ENCODE measurements at regions not wholly inside any gene's neighbourhood (a gene's known extent, or its start where the extent isn't known, plus 50 kb on each side); places are given as distances from the start of the nearest gene placed in this dataset.
"Not testable (repeated sequence)": the region's sequence is repeated elsewhere in the genome, so short reads cannot be mapped to it uniquely, and the experiment has no call there.

GRCh38 chr12:47370421-47370820, 290.7 kb upstream of the AMIGO2 start:
- Mint-ChIP-seq H3K27ac (ENCODE audit: low read depth) (peak overlapping the region; percentile 47), H3K4me3 (no peak overlapping the region), H3K9me3 (no peaks in the 10 kb centered on the region), H3K4me1 (peaks cover 19% of the 10 kb centered on the region), H3K27me3 (no peaks in the 10 kb centered on the region), H3K36me3 (ENCODE audit: insufficient read depth) (peaks cover 1% of the 10 kb centered on the region)
- ATAC-seq (replicated peaks; ENCODE audit: extremely low read depth, poor library complexity, severe bottlenecking) (no peak), DNase-seq (ENCODE audit: low spot score in 2 of 2) (no peak)

- Mint-ChIP-seq H3K27me3 (no peaks in the 10 kb centered on the region), H3K4me1 (peaks cover 19% of the 10 kb centered on the region), H3K9me3 (no peaks in the 10 kb centered on the region), H3K4me3 (no peak overlapping the region), H3K36me3 (ENCODE audit: insufficient read depth) (no peaks in the 10 kb centered on the region), H3K27ac (ENCODE audit: low read depth) (no peak overlapping the region)
- ATAC-seq (replicated peaks; ENCODE audit: extremely low read depth, poor library complexity, severe bottlenecking) (no peak), DNase-seq (ENCODE audit: low spot score in 2 of 2) (no peak)
Observed at GRCh38 chr12:47369085-47369484, 289.3 kb upstream of the AMIGO2 start.

GRCh38 chr12:47367912-47368537, 288.3 kb upstream of the AMIGO2 start:
- H3K4me1 Mint-ChIP-seq: peaks cover 13% of the 10 kb centered on the region
- H3K36me3 Mint-ChIP-seq (ENCODE audit: insufficient read depth): no peaks in the 10 kb centered on the region
- no peak overlapping the region for H3K27ac Mint-ChIP-seq (ENCODE audit: low read depth)
- no peak overlapping the region for H3K4me3 Mint-ChIP-seq
- H3K9me3 Mint-ChIP-seq: no peaks in the 10 kb centered on the region
- H3K27me3 Mint-ChIP-seq: no peaks in the 10 kb centered on the region
- ATAC-seq (replicated peaks; ENCODE audit: extremely low read depth, poor library complexity, severe bottlenecking) (peak; percentile 37), DNase-seq (ENCODE audit: low spot score in 2 of 2) (no peak)

GRCh38 chr12:47366579-47366978, 286.8 kb upstream of the AMIGO2 start:
- no peaks in the 10 kb centered on the region for H3K9me3 Mint-ChIP-seq
- H3K4me3 Mint-ChIP-seq: no peak overlapping the region
- no peaks in the 10 kb centered on the region for H3K27me3 Mint-ChIP-seq
- H3K27ac Mint-ChIP-seq (ENCODE audit: low read depth): no peak overlapping the region
- ATAC-seq (replicated peaks; ENCODE audit: extremely low read depth, poor library complexity, severe bottlenecking) (no peak), DNase-seq (ENCODE audit: low spot score in 2 of 2) (no peak)
- peaks cover 15% of the 10 kb centered on the region for H3K4me1 Mint-ChIP-seq
- peaks cover 2% of the 10 kb centered on the region for H3K36me3 Mint-ChIP-seq (ENCODE audit: insufficient read depth)

DNA sequence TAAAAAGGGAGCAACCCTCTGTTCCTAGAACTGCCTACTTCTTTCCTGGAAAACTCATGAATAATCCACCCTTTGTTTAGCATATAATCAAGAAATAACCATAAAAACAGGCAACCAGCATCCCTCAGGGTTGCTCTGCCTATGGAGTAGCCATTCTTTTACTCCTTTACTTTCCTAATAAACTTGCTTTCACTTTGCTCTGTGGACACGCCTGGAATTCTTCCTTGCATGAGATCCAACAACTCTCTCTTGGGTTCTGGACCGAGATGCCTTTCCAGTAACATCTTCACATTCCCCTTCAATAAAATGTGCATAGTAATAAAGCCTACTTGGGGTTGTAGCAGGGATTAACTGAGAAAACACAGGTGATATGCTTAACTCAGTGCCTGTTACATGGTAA, 286.4 kb upstream of the AMIGO2 start:
- no peak for DNase-seq (ENCODE audit: low spot score in 2 of 2)
- no peaks in the 10 kb centered on the region for H3K27me3 Mint-ChIP-seq
- H3K4me1 Mint-ChIP-seq: peaks cover 20% of the 10 kb centered on the region
- H3K36me3 Mint-ChIP-seq (ENCODE audit: insufficient read depth): peaks cover 2% of the 10 kb centered on the region
- H3K27ac Mint-ChIP-seq (ENCODE audit: low read depth): no peak overlapping the region
- no peak for ATAC-seq (replicated peaks; ENCODE audit: extremely low read depth, poor library complexity, severe bottlenecking)
- H3K9me3 Mint-ChIP-seq: no peaks in the 10 kb centered on the region
- no peak overlapping the region for H3K4me3 Mint-ChIP-seq

DNA sequence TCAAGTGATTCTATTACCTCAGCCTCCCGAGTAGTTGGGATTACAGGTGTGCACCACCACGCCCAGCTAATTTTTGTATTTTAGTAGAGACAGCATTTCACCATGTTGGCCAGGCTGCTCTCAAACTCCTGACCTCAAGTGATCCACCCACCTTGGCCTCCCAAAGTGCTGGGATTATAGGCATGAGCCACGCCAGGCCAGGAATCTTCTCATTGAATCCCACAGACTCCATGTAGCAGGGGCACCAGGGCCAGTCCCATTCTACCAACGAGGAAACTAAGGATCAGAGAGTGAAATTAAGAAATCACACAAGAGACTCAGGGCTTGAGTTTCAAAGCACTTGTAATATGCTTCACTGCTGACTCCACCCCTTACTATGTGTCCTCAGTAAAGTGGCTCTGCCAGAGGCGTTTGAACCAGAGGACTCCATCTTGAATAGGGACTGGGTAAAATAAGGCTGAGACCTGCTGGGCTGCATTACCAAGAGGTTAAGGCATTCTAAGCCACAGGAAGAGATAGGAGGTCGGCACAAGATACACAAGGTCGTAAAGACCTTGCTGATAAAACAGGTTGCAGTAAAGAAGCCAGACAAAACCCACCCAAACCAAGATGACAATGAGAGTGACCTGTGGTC, 285.8 kb upstream of the AMIGO2 start:
- not testable (repeated sequence) for DNase-seq (ENCODE audit: low spot score in 2 of 2); H3K4me3 Mint-ChIP-seq

GRCh38 chr12:47364261-47364660, 284.5 kb upstream of the AMIGO2 start:
- DNase-seq (ENCODE audit: low spot score in 2 of 2) (no peak), ATAC-seq (replicated peaks; ENCODE audit: extremely low read depth, poor library complexity, severe bottlenecking) (no peak)
- Mint-ChIP-seq H3K27me3 (no peaks in the 10 kb centered on the region), H3K36me3 (ENCODE audit: insufficient read depth) (peaks cover 2% of the 10 kb centered on the region), H3K9me3 (no peaks in the 10 kb centered on the region), H3K4me3 (no peak overlapping the region), H3K27ac (ENCODE audit: low read depth) (no peak overlapping the region), H3K4me1 (peaks cover 39% of the 10 kb centered on the region)

More for the DNA sequence above, 285.8 kb upstream of the AMIGO2 start:
- peaks cover 26% of the 10 kb centered on the region for H3K4me1 Mint-ChIP-seq
- H3K9me3 Mint-ChIP-seq; H3K36me3 Mint-ChIP-seq (ENCODE audit: insufficient read depth); H3K27me3 Mint-ChIP-seq; ATAC-seq (replicated peaks; ENCODE audit: extremely low read depth, poor library complexity, severe bottlenecking); H3K27ac Mint-ChIP-seq (ENCODE audit: low read depth): not testable (repeated sequence)

DNA sequence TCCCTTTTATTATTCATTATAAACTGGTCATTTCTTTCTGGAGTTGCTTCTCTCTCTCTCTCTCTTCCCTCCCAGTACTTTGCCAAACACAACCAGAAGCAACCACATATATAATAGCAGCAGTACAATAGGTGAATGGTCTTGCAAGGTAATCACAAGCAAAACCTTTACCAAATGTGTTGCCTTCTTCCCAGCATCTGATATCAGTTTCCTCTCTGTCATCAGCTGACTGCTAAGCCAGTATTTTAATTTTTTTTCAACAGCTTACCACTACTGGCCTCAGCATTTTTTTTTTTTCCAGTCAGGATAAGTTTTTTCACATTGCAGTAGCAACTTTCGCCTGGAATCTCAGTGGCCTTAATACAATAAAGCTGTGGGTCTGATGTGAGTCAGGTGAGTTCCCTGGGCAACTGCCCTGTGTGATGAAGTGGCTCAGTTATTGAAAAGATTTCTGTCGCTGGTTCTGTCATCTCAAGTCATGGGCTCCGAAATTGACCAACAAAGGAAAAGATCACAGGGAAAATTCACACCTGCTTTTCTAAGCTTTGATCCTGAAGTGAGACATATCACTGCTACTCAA, 282.5 kb upstream of the AMIGO2 start:
- Mint-ChIP-seq H3K4me1 (peaks cover 47% of the 10 kb centered on the region), H3K27ac (ENCODE audit: low read depth) (peak overlapping the region; percentile 88), H3K4me3 (peak overlapping the region; percentile 68), H3K27me3 (no peaks in the 10 kb centered on the region), H3K36me3 (ENCODE audit: insufficient read depth) (peaks cover 5% of the 10 kb centered on the region), H3K9me3 (no peaks in the 10 kb centered on the region)
- ATAC-seq (replicated peaks; ENCODE audit: extremely low read depth, poor library complexity, severe bottlenecking): no peak
- no peak for DNase-seq (ENCODE audit: low spot score in 2 of 2)

- peak overlapping the region; percentile 88 for H3K27ac Mint-ChIP-seq (ENCODE audit: low read depth)
- H3K4me1 Mint-ChIP-seq: peaks cover 52% of the 10 kb centered on the region
- no peaks in the 10 kb centered on the region for H3K9me3 Mint-ChIP-seq
- ATAC-seq (replicated peaks; ENCODE audit: extremely low read depth, poor library complexity, severe bottlenecking) (peak; percentile 57), DNase-seq (ENCODE audit: low spot score in 2 of 2) (peak in 1 of 2 donors; percentile 21)
- H3K4me3 Mint-ChIP-seq: peak overlapping the region; percentile 68
- H3K36me3 Mint-ChIP-seq (ENCODE audit: insufficient read depth): peaks cover 5% of the 10 kb centered on the region
- no peaks in the 10 kb centered on the region for H3K27me3 Mint-ChIP-seq
Observed at GRCh38 chr12:47361389-47362021, 281.7 kb upstream of the AMIGO2 start.

DNA sequence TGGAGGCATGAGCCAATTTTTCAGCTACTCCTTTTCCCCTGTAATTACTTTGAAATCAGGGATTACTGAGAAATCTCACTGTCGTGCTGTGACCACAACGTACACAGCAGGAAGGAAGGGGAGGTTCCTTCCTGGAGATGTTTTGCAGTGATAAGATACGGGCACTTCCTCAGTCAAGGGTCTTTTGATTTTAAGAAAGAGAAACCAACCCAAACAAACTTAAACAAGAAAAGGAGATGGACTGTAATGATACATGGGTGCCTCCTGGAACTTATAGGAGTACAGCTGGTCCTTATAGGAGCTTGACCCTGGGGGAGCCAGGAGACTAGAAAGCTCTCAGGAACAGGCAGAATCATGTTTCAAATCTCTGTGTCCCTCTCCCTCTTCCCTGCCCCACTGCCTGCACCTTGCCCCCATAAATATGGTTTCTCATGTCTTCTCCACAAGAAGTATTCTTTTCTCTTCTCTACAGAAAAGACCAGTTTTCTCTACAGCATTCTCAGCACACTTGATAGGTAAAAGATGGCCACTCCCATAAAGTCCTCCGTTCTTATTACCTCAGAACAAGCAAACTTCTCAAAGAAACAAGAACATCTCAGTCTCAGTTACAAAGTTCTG, 281.1 kb upstream of the AMIGO2 start:
- Mint-ChIP-seq H3K27ac (ENCODE audit: low read depth) (peak overlapping the region; percentile 88), H3K27me3 (no peaks in the 10 kb centered on the region), H3K4me1 (peaks cover 59% of the 10 kb centered on the region), H3K36me3 (ENCODE audit: insufficient read depth) (peaks cover 8% of the 10 kb centered on the region), H3K4me3 (peak overlapping the region; percentile 68), H3K9me3 (no peaks in the 10 kb centered on the region)
- DNase-seq (ENCODE audit: low spot score in 2 of 2): peak in 1 of 2 donors; percentile 21
- ATAC-seq (replicated peaks; ENCODE audit: extremely low read depth, poor library complexity, severe bottlenecking): peak; percentile 87

DNA sequence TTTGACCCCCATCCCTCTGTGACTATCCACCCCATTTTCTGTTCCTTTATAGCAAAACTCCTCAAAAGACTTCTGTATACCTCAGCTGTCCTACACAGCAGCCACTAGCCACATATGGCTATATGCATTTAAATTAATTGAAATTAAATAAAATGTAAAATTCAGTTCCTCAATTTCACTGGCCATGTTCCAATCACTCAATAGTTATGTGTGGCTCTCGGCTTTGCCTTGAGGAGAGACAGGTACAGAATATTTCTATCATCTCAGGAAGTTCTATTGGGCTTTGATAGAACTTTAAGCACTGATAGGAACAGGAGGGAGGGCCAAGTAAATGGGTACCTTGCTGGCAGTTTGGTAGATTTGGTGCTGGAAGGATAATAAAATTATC, 280.3 kb upstream of the AMIGO2 start:
- Mint-ChIP-seq H3K4me1 (peaks cover 66% of the 10 kb centered on the region), H3K27me3 (no peaks in the 10 kb centered on the region), H3K36me3 (ENCODE audit: insufficient read depth) (peaks cover 8% of the 10 kb centered on the region), H3K9me3 (no peaks in the 10 kb centered on the region), H3K27ac (ENCODE audit: low read depth) (peak overlapping the region; percentile 88), H3K4me3 (peak overlapping the region; percentile 68)
- DNase-seq (ENCODE audit: low spot score in 2 of 2) (no peak), ATAC-seq (replicated peaks; ENCODE audit: extremely low read depth, poor library complexity, severe bottlenecking) (no peak)

DNA sequence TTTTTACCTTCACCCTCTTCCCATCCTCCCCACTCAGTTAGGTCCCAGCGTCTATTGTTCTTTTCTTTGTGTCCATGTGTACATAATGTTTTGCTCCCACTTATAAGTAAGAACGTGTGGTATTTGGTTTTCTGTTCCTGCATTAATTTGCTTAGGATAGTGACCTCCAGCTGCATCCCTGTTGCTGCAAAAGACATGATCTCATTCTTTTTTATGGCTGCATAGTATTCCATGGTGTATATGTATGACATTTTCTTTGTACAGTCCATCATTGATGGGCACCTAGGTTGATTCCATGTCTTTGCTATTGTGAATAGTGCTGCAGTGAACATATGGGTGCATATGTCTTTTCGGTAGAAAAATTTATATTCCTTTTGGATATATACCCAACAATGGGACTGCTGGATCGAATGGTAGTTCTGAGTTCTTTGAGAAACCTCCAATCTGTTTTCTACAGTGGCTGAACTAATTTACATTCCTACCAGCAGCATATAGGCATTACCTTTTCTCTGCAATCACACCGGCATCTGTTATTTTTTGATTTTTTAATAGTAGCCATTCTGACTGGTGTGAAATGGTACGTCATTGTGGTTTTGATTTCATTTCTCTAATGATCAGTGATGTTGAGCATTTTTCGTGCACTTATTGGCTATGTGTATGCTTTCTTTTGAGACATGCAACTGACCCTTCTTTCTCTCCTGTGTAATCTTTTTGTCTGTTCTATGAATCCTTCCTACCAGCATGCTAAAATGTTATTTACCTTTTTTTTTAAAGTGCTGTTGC, 279.7 kb upstream of the AMIGO2 start:
- ATAC-seq (replicated peaks; ENCODE audit: extremely low read depth, poor library complexity, severe bottlenecking) (no peak), DNase-seq (ENCODE audit: low spot score in 2 of 2) (no peak)
- H3K27me3 Mint-ChIP-seq: no peaks in the 10 kb centered on the region
- H3K36me3 Mint-ChIP-seq (ENCODE audit: insufficient read depth): peaks cover 8% of the 10 kb centered on the region
- H3K4me1 Mint-ChIP-seq: peaks cover 67% of the 10 kb centered on the region
- no peaks in the 10 kb centered on the region for H3K9me3 Mint-ChIP-seq
- peak overlapping the region; percentile 88 for H3K27ac Mint-ChIP-seq (ENCODE audit: low read depth)
- H3K4me3 Mint-ChIP-seq: peak overlapping the region; percentile 68
